ENCODE measurements at regions not wholly inside any gene's neighbourhood (a gene's known extent, or its start where the extent isn't known, plus 50 kb on each side); places are given as distances from the start of the nearest gene placed in this dataset.
"Not testable (repeated sequence)": the region's sequence is repeated elsewhere in the genome, so short reads cannot be mapped to it uniquely, and the experiment has no call there.

GRCh38 chr2:36173760-36174404, 181.7 kb upstream of the CRIM1 start:
- intact Hi-C loops (cut with DNase I), result no loop called here
- ATAC-seq (ENCODE audit: poor library complexity), result no peak
- no peak for DNase-seq

GRCh38 chr2:36172824-36173223, 182.8 kb upstream of the CRIM1 start:
- DNase-seq (no peak), ATAC-seq (ENCODE audit: poor library complexity) (no peak)
- intact Hi-C loops (cut with DNase I), result no loop called here

GRCh38 chr2:36170805-36171204, 184.8 kb upstream of the CRIM1 start:
- DNase-seq (no peak), ATAC-seq (ENCODE audit: poor library complexity) (no peak)
- intact Hi-C loops (cut with DNase I), result no loop called here

GRCh38 chr2:36169843-36170242, 185.7 kb upstream of the CRIM1 start:
- intact Hi-C loops (cut with DNase I), result no loop called here
- ATAC-seq (ENCODE audit: poor library complexity), result no peak
- DNase-seq, result no peak

GRCh38 chr2:36168115-36168514, 187.5 kb upstream of the CRIM1 start:
- DNase-seq (no peak), ATAC-seq (ENCODE audit: poor library complexity) (no peak)
- intact Hi-C loops (cut with DNase I), result no loop called here

GRCh38 chr2:36165132-36165531, 190.4 kb upstream of the CRIM1 start:
- DNase-seq, result no peak
- intact Hi-C loops (cut with DNase I), result no loop called here
- no peak for ATAC-seq (ENCODE audit: poor library complexity)

- intact Hi-C loops (cut with DNase I), result no loop called here
- ATAC-seq (ENCODE audit: poor library complexity) (no peak), DNase-seq (no peak)
Observed at GRCh38 chr2:36163520-36164254, 191.9 kb upstream of the CRIM1 start.

- ATAC-seq (ENCODE audit: poor library complexity); intact Hi-C loops (cut with DNase I); DNase-seq: not testable (repeated sequence)
Observed at GRCh38 chr2:36157093-36157492, 198.5 kb upstream of the CRIM1 start.

- ATAC-seq (ENCODE audit: poor library complexity) (no peak), DNase-seq (no peak)
- intact Hi-C loops (cut with DNase I), result no loop called here
Observed at GRCh38 chr2:36147670-36148390, 207.7 kb upstream of the CRIM1 start.

GRCh38 chr2:36146765-36147164, 208.8 kb upstream of the CRIM1 start:
- intact Hi-C loops (cut with DNase I), result no loop called here
- DNase-seq (no peak), ATAC-seq (ENCODE audit: poor library complexity) (no peak)

GRCh38 chr2:36140391-36140790, 215.2 kb upstream of the CRIM1 start:
- intact Hi-C loops (cut with DNase I), result no loop called here
- ATAC-seq (ENCODE audit: poor library complexity) (no peak), DNase-seq (no peak)

GRCh38 chr2:36137612-36138011, 218.0 kb upstream of the CRIM1 start:
- intact Hi-C loops (cut with DNase I), result no loop called here
- DNase-seq (no peak), ATAC-seq (ENCODE audit: poor library complexity) (no peak)

- intact Hi-C loops (cut with DNase I), result no loop called here
- no peak for ATAC-seq (ENCODE audit: poor library complexity)
- no peak for DNase-seq
Observed at GRCh38 chr2:36134281-36134680, 221.3 kb upstream of the CRIM1 start.

GRCh38 chr2:36128359-36128758, 227.2 kb upstream of the CRIM1 start:
- DNase-seq, result no peak
- intact Hi-C loops (cut with DNase I), result no loop called here
- no peak for ATAC-seq (ENCODE audit: poor library complexity)

- DNase-seq (no peak), ATAC-seq (ENCODE audit: poor library complexity) (no peak)
- intact Hi-C loops (cut with DNase I), result no loop called here
Observed at GRCh38 chr2:36125702-36126101, 229.9 kb upstream of the CRIM1 start.

- DNase-seq (no peak), ATAC-seq (ENCODE audit: poor library complexity) (no peak)
- intact Hi-C loops (cut with DNase I), result no loop called here
Observed at GRCh38 chr2:36123995-36124394, 231.6 kb upstream of the CRIM1 start.

GRCh38 chr2:36097022-36097421, 258.6 kb upstream of the CRIM1 start:
- no peak for DNase-seq
- intact Hi-C loops (cut with DNase I), result no loop called here
- ATAC-seq (ENCODE audit: poor library complexity), result no peak

- intact Hi-C loops (cut with DNase I); ATAC-seq (ENCODE audit: poor library complexity): not testable (repeated sequence)
- DNase-seq, result peak; percentile 26
Observed at GRCh38 chr2:36091844-36092741, 263.5 kb upstream of the CRIM1 start.

- ATAC-seq (ENCODE audit: poor library complexity) (no peak), DNase-seq (no peak)
- intact Hi-C loops (cut with DNase I), result no loop called here
Observed at GRCh38 chr2:36088716-36089328, 266.8 kb upstream of the CRIM1 start.

All from Right ventricle myocardium superior (tissue), 1 donor.